ENCODE measurements at regions not wholly inside any gene's neighbourhood (a gene's known extent, or its start where the extent isn't known, plus 50 kb on each side); places are given as distances from the start of the nearest gene placed in this dataset.

DNA sequence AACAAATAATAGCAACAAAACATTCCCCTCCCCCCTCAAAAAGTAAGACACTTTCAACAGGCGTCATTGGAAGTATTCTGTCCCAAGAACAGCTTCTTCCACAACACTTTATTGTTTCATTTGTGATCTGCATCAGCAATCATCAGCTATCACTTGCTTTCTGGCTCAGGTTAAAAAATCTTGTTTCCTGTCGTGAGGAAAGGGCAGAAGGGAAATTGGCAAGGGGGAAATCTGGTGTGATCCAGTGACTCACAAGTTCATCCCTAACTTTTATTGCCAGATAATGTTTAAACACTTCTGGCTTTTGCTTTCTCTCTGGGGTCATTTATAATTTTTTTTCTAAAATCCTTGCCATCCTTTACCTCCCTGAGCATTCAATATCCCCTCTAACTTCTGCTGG, 247.4 kb upstream of the GIMD1 start:
- H3K9me3 ChIP-seq (ENCODE audit: low read depth, low read length), result no peaks in the 10 kb centered on the region
- no peak for TF ChIP-seq CTCF (IDR thresholded peaks at IDR 0.05; ENCODE audit: extremely low read depth, low read depth, low read length)
- H4K20me1 ChIP-seq (ENCODE audit: insufficient read depth, low read length), result no peaks in the 10 kb centered on the region
- H3K27ac ChIP-seq (ENCODE audit: low read depth, low read length), result no peak overlapping the region
- peaks cover 11% of the 10 kb centered on the region for H3K4me1 ChIP-seq (ENCODE audit: insufficient read depth, low read length)
- no peaks in the 10 kb centered on the region for H3K36me3 ChIP-seq (ENCODE audit: insufficient read depth, low read length)
- no peak overlapping the region for H2AFZ ChIP-seq (ENCODE audit: low read length)
- DNase-seq (ENCODE audit: insufficient read length, low spot score, missing footprints), result no peak
- no peak overlapping the region for H3K4me2 ChIP-seq (ENCODE audit: insufficient read depth, low read length)
- no peak overlapping the region for H3K4me3 ChIP-seq (ENCODE audit: insufficient read depth, low read length)
- H3K27me3 ChIP-seq (ENCODE audit: insufficient read depth, low read length), result no peaks in the 10 kb centered on the region
- no peaks in the 10 kb centered on the region for H3K79me2 ChIP-seq (ENCODE audit: insufficient read depth, low read length)

DNA sequence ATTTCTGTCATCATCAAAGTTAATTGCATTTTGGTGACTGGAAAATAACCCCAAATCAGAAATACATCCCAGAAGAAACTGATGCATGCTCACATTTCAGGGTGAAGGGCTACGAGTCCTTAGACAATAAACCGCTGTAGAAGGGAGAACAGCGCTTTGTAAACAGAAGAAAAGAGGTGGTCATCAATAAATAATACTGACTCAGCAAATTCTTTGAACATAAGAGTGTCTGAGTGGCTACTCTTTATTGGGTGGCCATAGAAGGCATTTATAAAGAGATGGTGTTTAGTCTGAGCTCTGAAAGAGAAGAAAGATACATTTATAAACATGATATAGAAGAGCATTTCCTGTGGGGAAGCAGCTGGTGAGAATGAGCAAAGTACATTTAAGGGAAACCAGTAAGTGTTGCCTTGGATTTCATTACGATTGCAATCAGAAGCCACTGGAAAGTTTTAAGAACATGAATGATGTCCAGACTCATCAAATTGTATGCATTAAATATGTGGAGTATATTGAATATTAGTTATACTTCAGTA, 246.9 kb upstream of the GIMD1 start:
- no peaks in the 10 kb centered on the region for H4K20me1 ChIP-seq (ENCODE audit: insufficient read depth, low read length)
- H3K27ac ChIP-seq (ENCODE audit: low read depth, low read length), result no peak overlapping the region
- H3K4me2 ChIP-seq (ENCODE audit: insufficient read depth, low read length), result no peak overlapping the region
- no peak overlapping the region for H3K4me3 ChIP-seq (ENCODE audit: insufficient read depth, low read length)
- peaks cover 11% of the 10 kb centered on the region for H3K4me1 ChIP-seq (ENCODE audit: insufficient read depth, low read length)
- H3K27me3 ChIP-seq (ENCODE audit: insufficient read depth, low read length), result no peaks in the 10 kb centered on the region
- no peaks in the 10 kb centered on the region for H3K9me3 ChIP-seq (ENCODE audit: low read depth, low read length)
- no peak overlapping the region for H2AFZ ChIP-seq (ENCODE audit: low read length)
- H3K79me2 ChIP-seq (ENCODE audit: insufficient read depth, low read length), result no peaks in the 10 kb centered on the region
- no peaks in the 10 kb centered on the region for H3K36me3 ChIP-seq (ENCODE audit: insufficient read depth, low read length)
- DNase-seq (ENCODE audit: insufficient read length, low spot score, missing footprints), result no peak
- no peak for TF ChIP-seq CTCF (IDR thresholded peaks at IDR 0.05; ENCODE audit: extremely low read depth, low read depth, low read length)

- Histone ChIP-seq H2AFZ (ENCODE audit: low read length) (peak overlapping the region; percentile 25), H3K9me3 (ENCODE audit: low read depth, low read length) (no peaks in the 10 kb centered on the region), H3K27me3 (ENCODE audit: insufficient read depth, low read length) (no peaks in the 10 kb centered on the region), H3K36me3 (ENCODE audit: insufficient read depth, low read length) (no peaks in the 10 kb centered on the region), H3K4me3 (ENCODE audit: insufficient read depth, low read length) (no peak overlapping the region), H3K4me2 (ENCODE audit: insufficient read depth, low read length) (peak overlapping the region; percentile 42), H3K27ac (ENCODE audit: low read depth, low read length) (no peak overlapping the region), H4K20me1 (ENCODE audit: insufficient read depth, low read length) (no peaks in the 10 kb centered on the region), H3K79me2 (ENCODE audit: insufficient read depth, low read length) (no peaks in the 10 kb centered on the region), H3K4me1 (ENCODE audit: insufficient read depth, low read length) (peaks cover 11% of the 10 kb centered on the region)
- DNase-seq (ENCODE audit: insufficient read length, low spot score, missing footprints), result peak; percentile 63
- no peak for TF ChIP-seq CTCF (IDR thresholded peaks at IDR 0.05; ENCODE audit: extremely low read depth, low read depth, low read length)
Measured at GRCh38 chr4:106614441-106614840, 245.9 kb upstream of the GIMD1 start.

- no peaks in the 10 kb centered on the region for H3K27me3 ChIP-seq (ENCODE audit: insufficient read depth, low read length)
- H2AFZ ChIP-seq (ENCODE audit: low read length), result no peak overlapping the region
- H3K4me2 ChIP-seq (ENCODE audit: insufficient read depth, low read length), result no peak overlapping the region
- H3K4me3 ChIP-seq (ENCODE audit: insufficient read depth, low read length), result no peak overlapping the region
- H3K36me3 ChIP-seq (ENCODE audit: insufficient read depth, low read length), result no peaks in the 10 kb centered on the region
- H3K79me2 ChIP-seq (ENCODE audit: insufficient read depth, low read length), result no peaks in the 10 kb centered on the region
- no peaks in the 10 kb centered on the region for H4K20me1 ChIP-seq (ENCODE audit: insufficient read depth, low read length)
- H3K27ac ChIP-seq (ENCODE audit: low read depth, low read length), result no peak overlapping the region
- no peak for TF ChIP-seq CTCF (IDR thresholded peaks at IDR 0.05; ENCODE audit: extremely low read depth, low read depth, low read length)
- no peaks in the 10 kb centered on the region for H3K4me1 ChIP-seq (ENCODE audit: insufficient read depth, low read length)
- no peak for DNase-seq (ENCODE audit: insufficient read length, low spot score, missing footprints)
- H3K9me3 ChIP-seq (ENCODE audit: low read depth, low read length), result no peaks in the 10 kb centered on the region
Measured at GRCh38 chr4:106609917-106610316, 241.3 kb upstream of the GIMD1 start.

Data from osteoblast (primary cell).